SH-SY5Y (cell line): ENCODE measurements at regions not wholly inside any gene's neighbourhood (a gene's known extent, or its start where the extent isn't known, plus 50 kb on each side); places are given as distances from the start of the nearest gene placed in this dataset.

Source experiments
- GATA2 ChIP-seq: IDR thresholded peaks from 2 replicates; pipeline ENCODE4 v1.6.1; 2011; ENCODE audit warnings: mild to moderate bottlenecking, low read depth, low read length
- GATA3 ChIP-seq: IDR thresholded peaks from 2 replicates; pipeline ENCODE4 v1.6.1; 2011; ENCODE audit warnings: low read depth, mild to moderate bottlenecking, low read length, moderate library complexity

DNA sequence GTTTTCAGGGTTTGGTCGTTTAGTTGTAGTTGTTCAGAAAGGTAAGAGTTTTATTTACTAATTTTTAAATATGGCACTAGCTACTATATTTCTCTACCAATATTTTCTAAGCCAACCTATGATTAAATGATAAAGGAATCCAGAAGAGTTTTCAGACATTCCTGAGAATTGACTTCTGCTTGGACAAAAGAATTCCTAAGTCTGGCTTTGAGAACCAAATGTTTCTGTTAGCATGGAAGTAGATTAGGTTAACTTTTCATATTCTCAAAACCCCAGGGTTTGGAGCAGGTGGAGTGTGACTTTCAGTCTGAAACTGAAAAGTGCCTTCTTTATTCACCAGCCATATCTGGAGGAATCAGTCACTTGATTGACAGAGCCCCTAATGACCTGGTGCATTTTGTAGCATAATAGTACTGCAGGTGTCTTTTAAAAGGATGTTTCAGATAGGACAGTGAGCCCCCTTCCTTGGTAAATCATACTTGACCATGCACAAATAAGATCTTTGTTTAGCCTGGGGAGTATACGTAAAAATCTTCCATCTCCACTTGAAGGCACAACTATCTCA, 457.0 kb upstream of the ZNF462 start:
- TF ChIP-seq GATA3 (no peak), GATA2 (no peak)

DNA sequence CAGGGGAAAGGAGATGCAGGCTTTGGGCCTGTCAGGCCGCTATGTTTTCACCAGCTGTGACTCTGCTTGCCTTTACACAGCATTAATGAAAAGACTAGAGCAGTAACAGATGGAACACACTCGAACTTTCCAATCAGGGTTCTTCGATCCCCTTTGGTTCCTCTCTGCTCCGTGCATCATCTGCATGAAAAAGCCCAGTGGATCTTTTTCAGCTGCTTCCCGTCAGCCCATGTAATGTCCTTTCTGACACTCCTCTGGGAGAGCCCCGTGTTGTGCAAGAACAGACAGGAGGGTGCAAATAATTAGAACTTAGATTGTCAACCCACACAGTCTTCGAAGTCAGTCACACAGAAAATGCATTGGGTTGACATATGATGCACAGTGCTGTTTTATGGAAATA, 448.9 kb upstream of the ZNF462 start:
- TF ChIP-seq GATA2 (no peak), GATA3 (no peak)

DNA sequence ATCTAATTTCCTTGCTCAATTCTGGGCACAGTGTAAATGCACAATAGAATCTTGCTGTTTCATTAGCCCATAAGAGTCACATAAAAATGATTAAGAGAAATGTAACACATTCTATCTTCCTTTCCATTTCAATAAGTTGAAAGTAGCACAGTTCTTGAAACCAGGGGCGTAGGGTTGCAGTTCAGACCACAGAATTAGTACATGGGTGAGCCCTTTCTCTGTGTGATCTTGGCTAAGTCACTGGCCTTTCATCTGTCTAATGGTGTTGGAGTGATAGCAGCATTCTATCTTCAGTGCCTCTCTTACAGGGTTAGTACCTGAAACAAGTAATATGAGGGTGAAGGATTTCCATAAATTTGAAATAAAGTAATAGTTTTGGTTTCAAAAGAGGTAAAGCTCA, 445.3 kb upstream of the ZNF462 start:
- TF ChIP-seq GATA3 (no peak), GATA2 (no peak)

DNA sequence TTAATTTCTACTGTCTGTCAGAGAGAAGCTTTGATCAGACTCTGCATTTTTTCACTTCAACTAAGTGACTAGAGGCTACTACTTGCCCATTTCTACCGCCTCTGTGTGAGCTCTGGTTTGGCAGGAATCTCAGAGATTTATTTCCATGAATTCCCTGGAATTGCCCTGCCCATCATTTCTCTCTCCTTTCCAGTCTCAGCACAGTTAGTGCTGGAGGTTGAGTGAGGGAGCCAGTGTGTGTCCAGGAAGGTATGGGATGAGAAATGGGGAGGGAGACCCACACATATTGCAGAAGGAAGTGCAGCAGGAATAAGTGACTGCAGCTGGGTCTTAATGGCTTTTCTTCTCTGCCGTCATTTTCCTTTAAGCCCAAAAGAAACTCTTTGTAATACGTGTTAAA, 443.1 kb upstream of the ZNF462 start:
- no peak for TF ChIP-seq GATA3

DNA sequence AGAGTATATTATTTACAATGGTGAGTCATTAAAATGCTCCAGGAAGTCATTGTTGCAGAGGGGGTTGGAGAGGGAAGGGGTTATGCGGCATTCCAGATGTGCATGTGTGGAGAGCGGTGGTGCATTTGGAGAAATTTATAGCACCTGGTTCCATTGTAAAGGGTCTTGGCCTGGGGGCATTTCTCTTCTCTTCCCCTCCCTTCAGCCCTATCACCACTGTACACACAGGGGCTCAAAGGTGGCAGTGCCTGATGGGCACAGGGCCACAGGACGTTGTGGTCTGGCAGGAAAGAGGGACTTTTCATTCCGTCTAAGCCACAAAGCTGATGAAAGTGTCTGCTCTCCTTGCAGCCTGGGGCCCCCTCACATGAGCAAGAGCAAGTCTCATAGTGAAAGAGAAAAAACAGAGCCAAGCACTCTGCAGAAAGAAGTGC, 442.4 kb upstream of the ZNF462 start:
- TF ChIP-seq GATA2, result no peak
- no peak for TF ChIP-seq GATA3

DNA sequence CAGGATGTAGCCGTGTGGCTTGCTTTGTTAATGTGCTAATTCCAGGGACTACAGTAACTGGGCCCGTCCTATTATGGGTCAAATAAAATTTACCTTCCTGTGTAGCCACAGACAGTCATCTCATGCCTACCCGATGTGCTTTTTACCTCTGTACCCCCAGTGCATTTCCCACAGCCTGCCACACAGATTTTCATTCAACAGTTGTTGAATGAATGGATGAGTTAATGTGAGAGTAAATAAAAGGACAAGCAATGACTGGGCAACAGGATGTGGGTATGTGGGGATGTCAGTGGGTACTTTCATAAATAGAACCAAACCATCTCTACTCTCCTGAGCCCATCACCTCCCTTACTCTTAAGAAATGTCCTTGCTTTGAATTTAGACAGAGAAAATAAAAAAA, 441.2 kb upstream of the ZNF462 start:
- TF ChIP-seq GATA3 (no peak), GATA2 (no peak)

DNA sequence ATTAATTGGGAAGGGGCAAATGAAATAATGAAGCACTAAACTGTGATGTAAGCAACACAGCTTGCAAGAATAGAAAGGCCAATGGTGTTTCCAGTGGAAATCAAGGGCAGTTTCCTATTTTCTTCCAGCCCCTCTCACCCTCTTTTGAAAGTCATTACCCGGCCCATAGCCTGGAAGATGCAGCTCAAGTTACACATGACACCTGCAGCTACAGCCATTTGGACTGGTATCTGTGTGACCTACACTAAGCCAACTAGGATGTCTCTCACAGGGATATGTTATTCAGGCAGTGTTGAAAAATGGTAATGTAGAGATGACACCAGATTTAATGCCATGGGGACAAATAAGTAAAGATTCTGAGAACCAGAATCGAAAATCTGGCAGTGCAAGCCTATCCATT, 439.4 kb upstream of the ZNF462 start:
- TF ChIP-seq GATA2, result no peak

DNA sequence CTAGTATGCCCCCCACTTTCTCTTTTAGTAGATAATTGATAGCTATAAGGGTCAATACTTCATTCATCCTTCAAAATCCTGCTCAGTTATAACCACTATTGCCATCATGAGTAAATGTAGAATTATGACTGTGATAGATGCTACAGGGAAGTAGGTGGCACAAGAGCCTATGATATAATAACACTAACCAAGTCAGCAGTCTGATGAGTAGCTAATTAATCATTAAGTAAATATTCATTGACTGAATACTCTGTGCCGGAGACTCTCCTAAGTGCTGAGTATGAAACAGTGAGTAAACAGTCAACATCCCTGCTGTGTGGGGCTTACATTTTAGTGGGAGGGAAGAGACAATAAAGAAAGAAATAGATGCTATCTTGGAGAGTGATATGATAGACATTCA, 430.3 kb upstream of the ZNF462 start:
- TF ChIP-seq GATA2, result no peak
- no peak for TF ChIP-seq GATA3

DNA sequence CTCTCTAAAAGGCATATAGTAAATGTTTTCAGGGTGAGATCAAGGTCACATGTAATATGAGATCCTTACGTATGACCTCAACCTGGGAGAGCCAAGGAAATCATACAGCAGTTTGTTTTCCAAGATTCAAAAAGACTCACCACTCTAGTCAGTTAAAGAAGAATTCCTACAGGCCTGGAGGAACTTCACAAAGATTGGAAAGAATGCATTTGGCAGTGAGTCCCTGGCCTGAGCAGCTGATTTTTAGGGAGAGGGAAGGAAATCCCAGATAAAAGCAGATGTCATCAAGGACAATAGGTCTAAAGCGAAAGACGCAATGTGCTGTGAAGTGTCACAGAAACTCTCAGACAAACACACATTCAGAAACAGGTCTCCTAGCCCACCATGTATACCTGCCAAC, 424.0 kb upstream of the ZNF462 start:
- TF ChIP-seq GATA2 (no peak), GATA3 (no peak)

DNA sequence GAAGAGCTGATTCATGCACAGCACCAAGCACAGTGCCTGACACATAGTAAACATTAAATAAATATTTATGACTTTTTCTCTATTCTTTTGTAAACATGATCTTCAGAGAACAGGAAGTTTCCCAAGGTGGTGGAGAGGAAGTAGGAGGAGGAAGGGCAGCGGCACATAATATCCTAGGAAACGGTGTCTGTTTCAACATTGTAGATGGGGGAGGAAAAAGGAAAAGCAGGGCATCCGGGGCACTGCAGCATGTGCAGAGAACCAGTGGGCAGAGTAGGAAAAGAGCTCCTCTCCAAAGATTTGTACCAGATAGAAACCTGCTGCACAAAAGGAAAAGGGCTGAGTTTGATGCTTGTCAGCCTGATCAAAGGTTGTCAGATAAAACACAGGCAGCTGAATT, 421.7 kb upstream of the ZNF462 start:
- TF ChIP-seq GATA2 (no peak), GATA3 (no peak)

DNA sequence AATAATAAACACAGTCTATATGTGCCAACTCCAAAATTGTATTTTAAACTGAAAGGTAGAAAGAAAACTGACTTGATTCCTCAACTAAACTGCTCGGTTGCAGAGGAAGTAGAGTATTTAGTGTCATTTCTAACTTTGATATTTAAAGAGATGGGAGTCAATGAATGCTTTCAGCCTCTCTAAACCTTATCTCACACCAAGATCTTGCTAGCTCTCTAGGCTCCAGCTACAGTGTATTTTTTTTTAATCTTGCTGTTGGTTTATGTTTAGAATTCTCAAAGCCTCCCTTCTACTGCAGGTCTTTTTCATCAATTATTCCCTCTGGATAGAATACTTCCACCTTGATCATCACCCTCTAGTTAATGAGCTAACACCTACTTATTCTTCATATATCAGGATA, 419.4 kb upstream of the ZNF462 start:
- TF ChIP-seq GATA2 (peak; percentile 61; the same call in 1 of the 2 replicates), GATA3 (peak; percentile 60)

DNA sequence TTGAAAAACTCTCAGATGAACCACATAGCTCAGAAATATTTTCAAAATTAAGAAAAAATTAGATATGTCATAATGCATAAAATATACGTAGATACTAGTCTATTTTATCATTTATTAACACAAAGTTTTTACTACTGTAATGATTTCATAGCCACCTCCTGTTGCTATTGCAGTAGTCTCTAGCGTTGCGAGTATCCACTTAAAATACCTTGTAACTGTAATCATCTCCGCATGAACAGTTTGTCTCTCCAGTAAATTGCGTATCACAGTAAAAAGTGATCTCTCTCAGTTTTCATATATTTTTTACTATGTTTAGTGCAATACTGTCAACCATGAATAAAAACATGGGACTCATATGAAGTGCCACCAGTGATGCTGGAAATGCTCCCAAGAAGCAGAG, 417.9 kb upstream of the ZNF462 start:
- no peak for TF ChIP-seq GATA3
- TF ChIP-seq GATA2, result no peak

DNA sequence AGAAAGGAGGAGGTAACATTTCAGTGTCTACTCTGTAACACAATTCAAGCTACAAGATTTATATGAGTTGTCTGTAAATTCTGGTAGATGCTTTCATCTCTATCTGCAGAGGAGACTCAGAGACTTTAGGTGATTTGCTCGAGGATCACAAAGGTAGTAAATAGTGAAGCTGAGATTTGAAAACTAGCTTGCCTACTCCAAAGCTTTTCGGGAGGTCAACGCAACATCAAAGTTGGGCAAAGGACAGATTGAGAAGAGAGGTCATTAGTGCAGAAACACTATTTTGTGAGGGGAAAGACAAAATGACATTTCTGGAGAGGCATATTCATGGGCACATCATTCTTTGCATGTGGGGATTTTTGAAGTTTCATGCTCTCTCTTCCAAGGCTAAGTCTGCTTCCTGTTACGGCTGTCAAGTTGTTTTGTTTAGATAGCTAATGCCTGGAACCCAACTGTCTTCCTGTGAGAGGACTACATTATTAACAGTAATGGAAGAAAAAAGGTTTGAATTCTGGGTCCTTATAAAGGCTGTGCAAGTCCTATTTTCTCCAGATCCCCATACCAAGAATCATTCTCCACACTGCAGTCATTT, 413.5 kb upstream of the ZNF462 start:
- no peak for TF ChIP-seq GATA3
- no peak for TF ChIP-seq GATA2

DNA sequence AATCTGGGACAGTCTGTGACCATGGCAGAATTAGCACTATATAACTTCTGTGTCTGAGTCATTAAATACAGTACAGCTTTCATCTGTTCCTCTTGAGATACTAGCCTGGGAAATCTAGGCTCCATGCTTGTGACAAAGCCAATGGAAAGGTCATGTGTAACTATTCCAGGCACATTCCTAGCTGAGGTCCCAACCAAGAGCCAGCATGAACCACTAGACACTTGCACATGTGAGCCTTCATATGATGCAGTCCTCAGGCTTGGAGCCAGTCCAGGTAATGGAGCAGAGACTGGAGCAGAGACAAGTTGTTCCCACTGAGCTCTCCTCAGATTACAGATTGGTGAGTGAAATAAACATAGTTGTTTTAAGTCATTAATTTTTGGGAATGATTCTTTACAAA, 412.4 kb upstream of the ZNF462 start:
- TF ChIP-seq GATA3 (no peak), GATA2 (no peak)

DNA sequence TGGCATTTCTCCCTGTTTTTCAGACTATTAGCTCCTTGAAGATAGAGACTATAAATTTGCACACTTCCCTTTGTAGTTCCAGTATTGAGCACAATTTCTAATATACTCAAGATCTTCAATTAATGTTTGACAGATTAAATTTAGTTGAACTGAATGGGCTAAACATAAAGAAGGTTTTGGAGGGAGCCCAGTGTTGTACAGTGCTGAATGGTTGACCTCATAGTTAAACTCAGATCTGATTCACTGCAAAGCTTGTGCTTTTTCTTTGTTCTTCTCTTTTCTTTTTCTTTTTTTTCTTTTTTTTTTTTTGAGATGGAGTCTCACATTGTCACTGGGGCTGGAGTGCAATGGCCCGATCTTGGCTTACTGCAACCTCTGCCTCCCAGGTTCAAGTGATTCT, 411.7 kb upstream of the ZNF462 start:
- TF ChIP-seq GATA2 (no peak), GATA3 (no peak)

DNA sequence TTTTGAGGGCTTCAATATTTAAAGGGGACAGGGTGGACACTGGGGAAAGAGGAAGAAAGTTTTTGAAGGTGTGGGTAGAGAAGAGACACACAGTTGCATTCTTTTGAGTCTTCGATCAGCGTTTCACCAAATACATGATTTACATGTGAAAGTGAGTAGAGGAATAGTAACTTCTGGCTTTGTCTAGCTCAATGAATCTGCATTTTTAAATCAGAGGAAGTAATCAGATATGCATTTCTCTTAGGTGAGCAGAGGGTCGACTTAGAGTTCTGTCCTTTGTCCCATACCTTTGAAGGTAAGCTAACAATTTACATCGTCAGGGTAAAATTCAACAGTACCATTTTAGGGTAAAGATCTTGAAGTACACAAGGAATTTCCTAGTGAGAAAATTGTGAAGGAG, 406.4 kb upstream of the ZNF462 start:
- TF ChIP-seq GATA3 (no peak), GATA2 (no peak)
